ENCODE measurements at regions not wholly inside any gene's neighbourhood (a gene's known extent, or its start where the extent isn't known, plus 50 kb on each side); places are given as distances from the start of the nearest gene placed in this dataset.
"Not testable (repeated sequence)": the region's sequence is repeated elsewhere in the genome, so short reads cannot be mapped to it uniquely, and the experiment has no call there.

DNA sequence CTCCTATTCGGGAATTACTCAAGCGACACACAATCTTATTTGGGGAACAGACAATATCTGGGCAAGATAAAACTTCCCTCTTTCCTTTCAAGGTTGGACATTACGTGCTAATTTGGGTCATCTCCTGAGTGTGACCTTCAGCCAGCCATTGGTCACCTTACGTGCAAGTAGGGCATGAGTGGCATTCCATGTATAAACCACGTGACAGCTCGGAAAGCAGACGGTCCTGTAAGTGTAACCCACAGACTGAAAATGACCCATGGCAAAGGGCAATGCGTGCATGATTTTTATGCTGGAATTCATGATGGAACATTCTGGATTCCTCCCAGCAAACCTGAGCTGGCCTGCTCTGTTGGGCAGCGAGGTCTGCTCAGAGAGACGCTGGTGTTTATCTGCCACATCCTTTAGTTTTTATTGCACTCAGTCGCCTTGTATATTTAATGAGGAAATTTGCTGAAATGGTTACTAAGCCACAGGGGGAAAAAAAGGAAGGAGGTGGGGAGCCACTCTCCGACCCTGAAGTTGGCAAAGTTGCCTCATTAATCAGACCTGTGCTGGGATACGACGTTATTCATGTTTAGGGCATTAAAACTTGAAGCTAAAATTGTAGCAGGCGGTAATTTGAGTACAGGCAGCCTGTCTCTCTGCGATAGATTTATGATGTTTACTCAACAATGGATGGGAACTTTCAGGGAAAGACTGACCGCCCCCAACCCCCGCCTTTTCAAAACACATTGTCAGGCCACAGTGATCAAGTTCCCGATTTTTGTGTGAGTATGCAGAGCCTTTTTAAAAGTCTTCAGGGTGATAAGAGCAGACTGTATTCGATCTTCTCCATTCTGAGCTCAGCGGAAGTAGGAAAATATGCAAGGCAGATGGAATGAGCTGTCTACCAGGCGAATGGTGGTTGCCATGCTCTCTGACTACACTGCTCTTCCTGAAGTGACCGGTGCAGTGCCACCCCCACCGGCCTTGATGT lies 295.3 kb downstream of the BCL2L11 start:
- ATAC-seq, result peak; percentile 13; the same call in 1 of the 3 replicates

DNA sequence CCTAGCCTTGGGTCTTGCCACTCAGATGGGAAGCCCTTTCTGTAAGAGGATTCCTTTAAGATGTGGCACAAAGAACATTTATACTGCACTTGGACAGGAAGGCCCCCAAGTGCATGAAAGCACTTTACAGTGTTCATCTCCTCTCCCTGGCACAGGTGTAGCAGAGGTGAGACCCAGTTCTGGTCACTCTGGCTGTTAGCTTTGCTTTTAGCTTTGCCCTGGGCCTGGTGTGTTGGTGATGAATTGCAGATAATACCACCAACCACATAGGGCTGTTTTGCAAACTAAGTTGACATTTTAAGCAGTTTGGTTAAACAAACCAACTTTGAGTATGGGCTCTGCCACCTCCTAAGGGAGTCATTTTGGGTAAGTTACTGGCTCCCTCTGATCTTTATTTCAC lies 296.3 kb downstream of the BCL2L11 start:
- ATAC-seq, result not testable (repeated sequence)

DNA sequence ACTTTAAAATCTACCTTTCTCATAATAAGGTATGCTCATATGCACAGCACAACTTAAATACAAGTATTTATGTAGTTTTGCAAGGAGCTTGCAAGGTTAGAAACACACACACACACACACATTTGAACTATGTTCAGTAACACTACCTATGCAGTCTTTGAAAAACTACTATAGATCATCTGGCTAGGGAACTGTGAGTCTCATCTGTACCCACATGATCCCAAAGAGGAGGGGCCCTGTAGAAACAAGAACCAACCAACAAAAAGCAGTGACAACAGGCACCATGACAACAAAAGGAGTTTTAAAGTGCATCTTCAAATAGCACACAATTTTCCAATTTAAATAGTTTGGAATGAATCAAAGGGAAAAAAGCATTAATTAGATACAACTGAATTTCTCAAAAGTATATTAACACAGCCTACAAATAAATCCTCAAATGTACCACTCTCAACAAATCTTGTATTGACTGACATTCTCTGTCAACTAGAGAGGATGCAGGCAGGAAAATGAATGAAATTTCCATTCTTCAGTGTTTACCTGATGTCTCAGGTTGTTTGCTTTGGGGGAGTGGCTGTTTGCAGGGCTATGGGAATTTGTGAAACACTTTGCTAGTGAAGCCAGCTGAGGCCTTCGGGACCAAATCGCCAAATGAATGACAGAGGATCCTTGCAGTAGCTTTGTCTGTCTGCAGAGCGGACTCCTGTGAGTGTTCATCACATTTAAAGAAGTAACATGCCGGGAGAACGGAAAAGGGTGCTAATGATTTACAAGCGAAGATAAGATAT lies 297.6 kb downstream of the BCL2L11 start:
- peak; percentile 56; the same call in 2 of the 3 replicates for ATAC-seq

DNA sequence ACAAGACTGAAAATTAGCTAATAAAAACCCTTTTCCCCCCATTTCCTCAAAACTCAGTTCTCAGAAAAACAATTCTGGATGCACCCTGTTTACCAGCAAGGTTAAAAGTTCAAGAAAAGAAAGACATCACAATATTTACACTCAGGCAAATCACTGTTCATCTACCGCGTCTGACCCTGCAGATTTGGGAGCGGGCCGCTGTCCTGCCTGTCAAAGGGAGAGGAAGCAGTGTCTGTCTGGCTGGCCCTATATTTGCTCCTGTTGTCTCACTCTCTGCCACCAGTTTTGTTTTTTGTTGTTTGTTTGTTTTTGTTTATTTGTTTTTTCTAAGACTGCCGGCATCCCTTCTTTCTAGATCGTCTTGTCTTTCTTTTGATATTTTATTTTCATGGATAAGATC lies 299.4 kb downstream of the BCL2L11 start:
- not testable (repeated sequence) for ATAC-seq

DNA sequence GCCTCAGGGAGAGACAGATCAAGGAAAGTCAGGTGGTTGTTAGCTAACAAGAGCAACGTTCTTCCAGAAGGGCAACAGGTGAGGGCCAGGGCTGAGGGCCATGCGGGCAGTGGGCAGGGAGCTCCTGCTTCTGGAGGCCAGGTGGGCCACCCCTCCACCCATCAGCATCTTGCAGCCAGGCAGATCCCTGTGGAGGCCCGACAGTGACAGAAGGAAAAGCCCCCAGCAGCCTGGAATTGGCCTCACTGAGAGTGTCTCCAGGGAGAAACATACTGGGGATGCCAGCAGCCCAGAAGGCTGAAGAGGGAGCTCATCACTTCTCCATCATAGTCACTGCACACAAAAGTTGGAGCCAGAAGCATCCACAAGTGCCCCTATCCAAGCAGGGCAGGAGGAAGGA lies 300.1 kb downstream of the BCL2L11 start:
- not testable (repeated sequence) for ATAC-seq

DNA sequence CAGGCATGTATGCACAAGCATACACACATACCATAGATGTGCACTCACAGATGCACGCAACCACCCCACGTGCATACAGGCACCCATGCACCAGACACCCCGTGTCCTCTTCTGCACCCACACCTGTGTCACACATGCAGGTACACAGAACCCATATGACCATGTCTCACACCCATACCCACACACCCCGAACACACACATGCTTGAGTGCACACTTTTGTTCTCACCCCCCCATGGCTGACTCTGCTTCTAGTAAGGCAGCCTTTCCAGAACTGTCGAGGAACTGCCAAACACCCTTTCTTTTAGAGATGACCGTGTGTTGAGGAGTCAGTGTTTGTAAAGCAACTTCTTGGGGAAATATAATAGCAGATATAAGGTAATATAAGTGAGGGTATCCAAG lies 301.2 kb downstream of the BCL2L11 start:
- ATAC-seq, result not testable (repeated sequence)

DNA sequence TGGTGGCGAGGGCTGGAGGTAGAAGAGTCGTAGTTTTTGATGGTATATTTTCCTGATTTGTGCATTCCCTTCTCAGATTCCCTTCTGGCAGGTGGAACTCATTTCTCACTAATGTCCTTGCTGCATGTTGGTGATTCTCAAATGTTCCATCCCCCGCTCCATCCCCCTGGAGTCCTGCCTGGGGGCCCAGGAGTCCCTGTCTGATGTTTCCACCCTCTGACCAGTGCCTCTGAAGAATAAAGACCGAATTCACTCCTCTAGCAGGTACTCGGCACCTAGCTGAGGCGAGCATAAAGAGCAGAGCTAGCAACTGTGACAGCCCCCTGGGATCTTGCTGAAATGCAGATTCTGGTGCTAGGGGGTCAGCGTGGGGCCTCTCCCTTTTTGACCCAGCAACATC lies 301.8 kb downstream of the BCL2L11 start:
- not testable (repeated sequence) for ATAC-seq

DNA sequence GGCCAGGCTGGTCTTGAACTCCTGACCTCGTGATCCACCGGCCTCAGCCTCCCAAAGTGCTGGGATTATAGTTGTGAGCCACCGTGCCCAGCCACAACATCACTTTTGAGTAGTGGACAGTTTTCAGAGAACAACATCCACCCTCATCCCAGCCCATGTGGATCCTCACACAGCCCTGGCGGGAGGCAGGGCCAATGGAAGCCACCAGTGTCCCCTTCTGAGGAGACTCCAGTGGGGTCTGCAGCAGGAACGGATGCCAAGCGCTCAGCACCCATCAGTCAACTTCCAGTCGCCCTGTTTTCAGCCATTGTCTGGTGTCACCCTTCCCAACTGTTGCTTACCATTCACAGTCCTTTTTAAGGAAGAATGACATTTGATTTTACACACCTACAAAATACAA lies 302.5 kb downstream of the BCL2L11 start:
- ATAC-seq, result not testable (repeated sequence)

DNA sequence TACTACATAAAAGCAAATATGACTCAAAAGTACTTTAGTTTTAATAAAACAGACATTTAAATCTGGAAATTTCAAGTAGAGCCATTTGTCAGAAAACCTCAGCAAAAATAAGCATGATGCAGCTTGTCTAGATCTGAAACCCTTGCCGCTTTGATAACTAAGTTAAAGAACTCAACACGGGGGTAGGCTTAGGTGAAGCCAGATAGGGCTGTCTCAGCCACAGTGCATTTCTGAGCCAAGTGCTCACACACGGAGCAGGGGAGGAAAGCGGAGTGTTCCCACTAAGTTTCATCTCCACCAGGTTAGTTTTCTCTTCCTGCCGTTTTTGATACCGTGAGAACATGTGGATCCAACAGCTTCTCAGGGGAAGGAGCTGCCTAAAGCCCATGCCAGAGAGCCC lies 303.5 kb downstream of the BCL2L11 start:
- ATAC-seq, result not testable (repeated sequence)

DNA sequence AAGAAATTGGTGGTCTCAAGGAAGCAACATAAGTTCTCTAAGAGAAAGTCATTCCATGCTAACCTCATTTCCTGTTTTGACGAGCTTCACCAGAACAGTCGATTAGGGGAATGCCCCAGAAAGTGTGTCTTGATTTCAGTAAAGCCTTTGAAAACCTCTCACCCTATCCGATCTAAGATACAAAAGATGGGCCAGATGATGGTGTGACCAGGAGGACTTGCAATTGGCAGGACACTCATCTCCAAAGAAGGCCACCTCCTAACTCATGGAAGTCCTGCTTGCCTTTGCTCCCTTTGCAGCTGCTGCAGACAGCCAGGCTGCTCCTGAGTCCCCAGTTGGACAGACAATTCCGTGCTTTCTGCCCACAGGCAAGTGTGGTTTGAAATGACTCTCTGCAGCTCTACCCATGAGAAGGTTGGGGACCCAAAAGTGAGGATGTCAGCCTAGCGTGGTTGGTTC lies 304.2 kb downstream of the BCL2L11 start:
- not testable (repeated sequence) for ATAC-seq

DNA sequence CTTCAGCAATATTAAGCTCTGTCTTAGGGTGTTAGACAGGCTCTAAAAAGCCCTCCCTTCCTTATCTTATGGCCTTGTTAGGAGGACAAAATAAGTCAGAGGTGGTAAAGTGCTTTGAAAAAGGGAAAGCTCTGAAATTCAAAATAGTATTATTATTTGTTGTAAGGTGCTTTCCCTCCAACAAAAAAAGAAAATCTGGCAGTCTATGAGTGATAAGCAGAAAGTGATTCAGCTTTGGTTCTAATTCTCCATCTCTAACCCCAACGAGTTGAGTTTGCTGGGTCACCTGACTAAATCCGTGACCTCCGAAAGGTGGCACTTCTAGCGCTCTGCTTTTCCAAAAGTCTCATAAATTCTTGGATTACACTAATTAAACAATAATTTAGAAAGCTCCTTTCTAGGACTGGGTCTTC lies 305.1 kb downstream of the BCL2L11 start:
- not testable (repeated sequence) for ATAC-seq

DNA sequence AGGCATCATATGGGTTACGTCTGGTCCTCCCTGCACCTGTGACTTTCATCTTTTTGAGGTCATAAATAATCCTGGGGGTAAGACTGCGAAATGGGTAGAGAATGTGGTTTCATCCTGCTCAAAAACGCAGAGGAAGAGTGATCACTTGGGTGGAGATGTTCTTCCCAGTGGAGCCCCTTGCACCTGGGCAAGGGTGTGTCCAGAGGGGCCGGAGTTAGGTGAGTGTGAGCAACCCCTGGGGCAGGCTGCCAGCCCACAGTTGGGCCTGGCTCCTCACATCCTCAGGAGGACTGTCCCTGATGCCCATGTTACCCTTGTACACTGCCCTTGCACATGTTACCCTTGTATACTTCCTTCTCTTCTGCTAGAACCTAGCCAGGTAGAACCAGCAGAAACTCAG lies 306.6 kb downstream of the BCL2L11 start:
- not testable (repeated sequence) for ATAC-seq

DNA sequence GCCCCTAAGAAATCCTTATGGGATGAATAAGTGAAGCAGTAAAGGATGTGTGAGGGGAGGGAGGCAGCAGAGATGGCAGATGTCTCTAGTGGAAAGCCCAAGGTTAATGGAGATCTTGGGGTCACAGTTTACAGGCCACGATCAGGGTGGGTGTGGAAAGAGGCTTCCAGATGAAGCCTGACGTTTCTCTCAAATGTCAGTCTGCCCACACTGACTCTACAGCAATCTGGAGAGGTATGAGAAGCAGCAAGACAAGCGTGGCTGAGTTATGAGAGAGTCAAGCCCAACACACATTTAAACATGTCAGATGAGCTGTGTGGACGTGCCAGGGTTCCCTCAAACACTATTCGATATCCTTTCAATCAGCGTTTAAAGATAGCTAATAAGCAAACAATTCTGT lies 308.2 kb downstream of the BCL2L11 start:
- not testable (repeated sequence) for ATAC-seq

DNA sequence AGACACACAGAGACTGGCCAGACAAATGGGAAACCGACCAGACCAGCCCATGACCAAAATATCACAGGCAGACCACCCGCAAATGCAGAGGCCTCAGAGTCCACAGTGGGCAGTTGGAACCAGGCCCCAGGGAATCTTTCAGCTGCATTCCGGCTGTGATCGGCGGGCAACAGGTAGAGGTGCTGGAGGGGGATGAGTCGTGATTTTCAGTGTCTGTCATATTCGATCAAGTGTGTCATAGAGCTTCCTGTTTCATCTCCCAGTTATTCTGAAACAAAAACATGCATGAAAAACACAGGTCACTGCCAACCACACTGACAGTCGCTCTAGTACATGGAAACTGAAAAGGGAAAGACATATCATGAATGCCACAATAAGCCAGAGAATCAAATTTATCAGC lies 308.6 kb downstream of the BCL2L11 start:
- ATAC-seq, result not testable (repeated sequence)

DNA sequence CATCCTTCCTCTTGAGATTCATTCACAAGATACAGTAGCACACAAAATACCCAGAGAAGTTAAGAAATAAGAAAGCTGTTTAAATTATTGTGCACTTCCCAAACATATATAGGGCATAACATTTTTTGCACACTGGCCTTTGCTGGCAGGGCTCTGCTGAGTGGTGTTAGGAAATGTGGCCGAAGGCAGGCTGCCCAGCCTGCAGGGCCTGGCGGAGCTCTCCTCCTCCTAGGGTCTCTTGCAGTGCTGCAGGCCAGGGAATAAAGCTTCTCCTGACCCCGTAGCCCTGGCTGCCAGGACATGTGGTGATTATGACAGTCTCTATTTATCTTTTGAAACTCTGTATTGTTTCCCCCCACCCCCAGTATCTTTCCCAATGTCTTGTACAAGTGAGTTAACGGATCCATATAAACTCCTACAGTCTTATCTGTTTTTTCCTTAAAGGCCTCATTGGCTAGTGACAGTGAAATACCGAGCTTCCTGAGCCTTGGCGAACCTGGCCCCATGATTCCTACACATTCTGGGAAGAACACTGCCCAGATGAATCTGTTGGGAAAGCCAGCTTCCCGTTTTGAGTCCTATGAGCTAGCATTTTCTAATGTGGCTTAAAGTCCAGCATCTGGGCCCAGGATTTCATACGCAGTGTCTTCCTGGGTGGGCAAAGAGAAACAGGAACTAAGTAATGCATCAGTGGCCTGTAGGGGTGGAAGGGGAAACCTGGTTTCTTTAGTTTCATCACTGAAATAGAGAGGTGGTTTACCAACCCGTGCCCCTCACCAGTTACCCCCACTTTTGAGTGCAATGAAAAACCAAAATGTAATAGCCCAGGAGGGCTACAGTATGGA lies 310.3 kb downstream of the BCL2L11 start:
- ATAC-seq, result not testable (repeated sequence)

DNA sequence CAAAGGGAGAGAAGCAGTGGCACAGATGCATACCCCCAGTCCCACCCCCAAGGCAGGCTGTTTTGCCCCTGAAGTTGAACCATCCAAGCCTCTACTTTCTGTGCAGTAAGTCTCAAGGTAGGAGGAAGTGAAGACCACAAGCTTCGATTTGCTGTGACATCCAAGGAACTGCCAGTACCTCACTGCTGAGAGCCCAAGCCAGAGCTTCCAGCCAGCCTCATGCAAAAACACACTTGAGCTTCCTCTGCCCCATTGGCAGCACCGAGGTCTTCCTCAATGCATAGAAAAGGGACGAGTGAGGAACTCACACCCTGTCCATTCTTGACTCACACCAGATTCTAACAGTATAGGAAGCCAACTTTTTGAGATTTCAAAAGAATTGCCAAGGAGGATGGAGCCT lies 311.7 kb downstream of the BCL2L11 start:
- ATAC-seq, result not testable (repeated sequence)

DNA sequence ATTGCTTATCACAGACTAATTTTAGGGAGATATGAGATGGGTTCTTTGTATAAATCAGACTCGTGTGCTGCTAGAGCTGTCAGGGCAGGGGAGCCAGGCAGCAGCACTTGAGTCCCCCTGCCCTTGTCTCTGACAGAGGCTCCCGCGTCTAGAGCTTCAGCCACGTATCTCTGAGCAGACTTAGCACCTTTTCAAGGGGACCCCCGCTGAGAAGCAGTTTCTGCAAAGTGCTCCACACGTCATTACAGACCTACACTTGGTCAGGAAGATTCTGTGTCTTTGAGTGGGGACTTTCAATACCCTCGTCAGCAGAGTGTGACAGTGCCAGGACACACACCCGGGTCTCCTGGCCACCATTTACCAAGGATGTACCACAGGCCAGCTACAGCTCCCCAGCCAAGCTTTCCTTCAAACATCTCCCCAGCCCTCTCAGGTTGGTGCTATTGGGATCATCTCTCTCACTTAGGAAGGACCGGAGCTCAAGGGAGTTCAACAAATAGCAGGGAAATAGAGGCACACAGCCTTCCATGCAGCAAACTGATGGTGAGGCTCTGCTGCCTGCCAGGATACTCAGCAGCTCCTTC lies 312.3 kb downstream of the BCL2L11 start:
- ATAC-seq, result not testable (repeated sequence)

DNA sequence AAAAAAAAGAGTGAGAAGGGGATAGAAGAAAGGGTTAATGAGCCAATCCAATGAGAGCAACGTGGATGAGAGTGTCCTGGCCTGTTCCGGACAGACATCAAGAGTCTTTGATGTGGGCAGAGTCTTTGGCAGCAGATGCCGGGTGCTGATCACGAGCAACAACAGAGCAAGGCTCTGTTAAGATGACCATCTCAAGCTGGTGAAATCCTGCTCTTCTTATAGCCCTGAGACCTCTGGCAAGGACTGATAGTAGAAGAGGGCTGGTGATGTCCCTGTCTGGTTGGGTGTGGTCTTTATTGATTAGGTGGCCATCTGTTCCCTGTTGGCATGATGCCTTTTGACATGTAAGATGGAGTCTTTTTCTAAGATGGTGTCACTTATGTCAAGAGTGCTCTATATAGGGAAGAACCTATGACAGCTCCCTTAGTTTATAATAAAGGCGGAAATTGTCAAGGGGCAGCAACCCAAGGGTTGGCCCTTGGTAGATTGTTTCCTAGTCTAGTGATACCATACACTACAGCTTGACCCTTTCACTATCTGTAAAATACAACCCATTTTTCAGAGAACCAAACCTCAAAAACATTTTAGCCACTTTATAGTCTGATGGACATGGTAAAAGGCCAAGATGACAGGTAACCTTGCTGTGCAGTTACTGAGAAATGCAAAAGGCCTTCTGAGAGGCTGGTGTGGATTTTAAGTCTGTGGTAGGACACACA lies 313.3 kb downstream of the BCL2L11 start:
- not testable (repeated sequence) for ATAC-seq

DNA sequence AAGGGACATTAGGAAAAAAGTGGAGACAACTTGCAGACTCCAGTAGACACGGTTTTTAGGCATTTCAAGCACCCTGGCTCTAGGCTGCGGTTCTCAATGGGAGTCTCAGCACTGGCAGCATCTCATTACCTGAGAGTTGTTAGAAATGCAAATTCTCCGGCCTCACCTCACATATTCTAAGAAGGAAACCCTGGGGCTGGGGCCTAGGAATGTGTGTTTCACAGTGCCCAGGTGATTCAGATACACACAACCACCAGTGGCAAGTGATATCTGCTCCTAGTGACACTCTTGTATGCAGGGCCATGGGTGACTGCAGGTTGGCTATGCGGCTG lies 313.9 kb downstream of the BCL2L11 start:
- ATAC-seq, result not testable (repeated sequence)

DNA sequence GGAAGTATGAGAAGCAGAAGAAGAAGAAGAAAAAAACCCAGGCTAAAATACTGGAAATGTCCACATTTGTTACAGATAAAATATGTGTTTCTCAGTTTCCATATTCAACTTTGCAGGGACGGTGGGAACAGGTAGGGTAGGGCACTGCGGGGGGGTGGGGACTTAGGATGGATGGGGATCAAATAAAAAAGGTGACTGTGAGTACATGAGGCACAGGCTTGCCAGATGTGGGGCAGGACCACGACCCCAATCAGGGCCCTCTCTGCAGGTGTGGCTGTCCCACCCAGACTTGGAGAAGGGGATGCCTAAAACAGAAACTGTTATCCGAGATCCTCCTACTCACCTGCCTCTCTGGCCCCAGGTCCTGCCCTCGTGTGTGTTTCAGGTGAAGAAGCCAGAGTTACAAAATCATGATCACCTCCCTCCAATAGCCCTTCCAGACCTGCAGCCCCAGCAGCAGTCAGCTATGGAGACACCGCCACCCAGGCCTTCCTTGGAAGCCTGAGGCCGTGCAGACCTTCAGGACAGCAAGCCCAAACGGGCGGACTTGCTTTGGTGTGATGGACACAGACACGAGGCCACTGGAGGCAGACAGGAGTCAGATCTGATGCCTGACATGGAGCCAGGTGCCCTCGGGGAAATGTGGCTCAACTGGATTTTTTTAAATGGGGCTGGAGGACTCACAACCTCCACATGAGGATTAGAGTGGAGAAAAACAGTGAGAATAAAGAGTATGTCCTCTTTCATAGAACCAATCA lies 315.0 kb downstream of the BCL2L11 start:
- ATAC-seq, result not testable (repeated sequence)

DNA sequence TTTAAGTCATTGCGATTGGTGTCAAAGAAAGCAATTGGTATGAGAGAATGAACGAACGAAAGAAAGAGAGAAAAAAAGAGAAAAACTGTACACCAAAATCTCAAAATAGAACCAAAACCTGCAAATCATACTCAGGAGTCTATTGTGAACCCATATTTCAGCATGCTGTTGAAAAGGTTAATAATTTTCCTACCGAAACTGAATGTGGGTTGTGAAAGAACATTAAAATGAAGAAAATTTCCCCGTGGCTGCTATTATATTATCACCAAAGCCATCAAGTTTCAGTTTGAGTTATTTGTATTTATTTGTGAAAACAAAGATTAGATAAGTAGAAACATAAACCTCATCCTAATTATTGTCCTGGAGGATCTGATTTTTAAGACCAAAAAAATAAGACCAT lies 315.7 kb downstream of the BCL2L11 start:
- ATAC-seq, result not testable (repeated sequence)

Data from SK-N-SH treated with all-trans-retinoic acid at 6 μM for 48 hours (cell line).